Activated B cell treated with CpG ODN at 0.5 μM for 24 hours (primary cell): ENCODE measurements at regions not wholly inside any gene's neighbourhood (a gene's known extent, or its start where the extent isn't known, plus 50 kb on each side); places are given as distances from the start of the nearest gene placed in this dataset.

Experiments
- ATAC-seq: fragments of 200-7000 bp; cut with Tn5 transposase; one replicate; pipeline ENCODE4 v1.10.0; 2021; ENCODE audit warnings: low read depth, mild to moderate bottlenecking, moderate library complexity
- CTCF ChIA-PET: fragments of 350-600 bp; sonication (Branson Sonifier 250); formaldehyde crosslinking; loops from one replicate; lab custom pipeline; 2021; ENCODE audit warnings: antibody characterized with exemption; lab: Charles Lee
- POLR2A ChIA-PET: fragments of 350-600 bp; sonication (Branson Sonifier 250); formaldehyde crosslinking; loops from one replicate; lab custom pipeline; 2021; ENCODE audit warnings: antibody characterized with exemption; lab: Charles Lee
- DNase-seq: peaks from one replicate; pipeline ENCODE4 v3.0.0; 2022
- H3K27ac Mint-ChIP-seq: one replicate; pipeline ENCODE4 v1.8.0; 2020; ENCODE audit warnings: mixed read lengths
- H3K27me3 Mint-ChIP-seq: one replicate; pipeline ENCODE4 v1.8.0; 2021; ENCODE audit warnings: mixed read lengths
- H3K36me3 Mint-ChIP-seq: one replicate; pipeline ENCODE4 v1.8.0; 2021; ENCODE audit warnings: low read depth, mixed read lengths
- H3K4me1 Mint-ChIP-seq: one replicate; pipeline ENCODE4 v1.8.0; 2021; ENCODE audit warnings: mixed read lengths
- H3K4me3 Mint-ChIP-seq: one replicate; pipeline ENCODE4 v1.8.0; 2020; ENCODE audit warnings: mild to moderate bottlenecking, mixed read lengths
- H3K9me3 Mint-ChIP-seq: one replicate; pipeline ENCODE4 v1.8.0; 2020; ENCODE audit warnings: mixed read lengths
- intact Hi-C: fragments of 100-400 bp; cut with micrococcal nuclease; formaldehyde crosslinking; loops from one replicate; pipeline ENCODE4 v1.15.1; 2024
- TF ChIP-seq, protein P1 (sequence below): fragments of 200-600 bp; IDR thresholded peaks from one replicate; pipeline ENCODE4 v1.8.0; 2022; ENCODE audit warnings: antibody characterized with exemption, mild to moderate bottlenecking

DNA sequence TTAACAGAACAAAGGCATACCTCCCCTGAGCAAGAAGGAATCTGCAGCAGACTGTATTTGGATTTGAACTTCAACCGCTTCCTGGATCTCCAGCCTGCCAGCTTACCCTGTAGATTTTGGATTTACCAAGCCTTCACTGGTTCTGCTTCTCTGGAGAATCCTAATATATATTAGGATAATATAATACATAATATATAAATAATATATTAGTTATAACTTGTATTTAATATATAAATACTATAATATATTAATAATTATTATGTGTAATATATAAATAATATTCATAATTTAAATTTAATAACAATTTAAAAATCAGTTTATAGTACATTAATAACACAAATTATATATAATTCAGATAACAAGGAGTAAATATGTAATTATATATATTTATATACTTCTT lies 121.4 kb downstream of the COX18 start:
- no peak overlapping the region for H3K4me3 Mint-ChIP-seq
- intact Hi-C loops, result no loop called here
- no peak for DNase-seq
- peaks cover 12% of the 10 kb centered on the region for H3K9me3 Mint-ChIP-seq
- no peaks in the 10 kb centered on the region for H3K27me3 Mint-ChIP-seq
- TF ChIP-seq, protein P1, sequence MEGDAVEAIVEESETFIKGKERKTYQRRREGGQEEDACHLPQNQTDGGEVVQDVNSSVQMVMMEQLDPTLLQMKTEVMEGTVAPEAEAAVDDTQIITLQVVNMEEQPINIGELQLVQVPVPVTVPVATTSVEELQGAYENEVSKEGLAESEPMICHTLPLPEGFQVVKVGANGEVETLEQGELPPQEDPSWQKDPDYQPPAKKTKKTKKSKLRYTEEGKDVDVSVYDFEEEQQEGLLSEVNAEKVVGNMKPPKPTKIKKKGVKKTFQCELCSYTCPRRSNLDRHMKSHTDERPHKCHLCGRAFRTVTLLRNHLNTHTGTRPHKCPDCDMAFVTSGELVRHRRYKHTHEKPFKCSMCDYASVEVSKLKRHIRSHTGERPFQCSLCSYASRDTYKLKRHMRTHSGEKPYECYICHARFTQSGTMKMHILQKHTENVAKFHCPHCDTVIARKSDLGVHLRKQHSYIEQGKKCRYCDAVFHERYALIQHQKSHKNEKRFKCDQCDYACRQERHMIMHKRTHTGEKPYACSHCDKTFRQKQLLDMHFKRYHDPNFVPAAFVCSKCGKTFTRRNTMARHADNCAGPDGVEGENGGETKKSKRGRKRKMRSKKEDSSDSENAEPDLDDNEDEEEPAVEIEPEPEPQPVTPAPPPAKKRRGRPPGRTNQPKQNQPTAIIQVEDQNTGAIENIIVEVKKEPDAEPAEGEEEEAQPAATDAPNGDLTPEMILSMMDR, result no peak
- no peak for ATAC-seq
- POLR2A ChIA-PET, result no interaction called here
- CTCF ChIA-PET, result no interaction called here
- no peak overlapping the region for H3K27ac Mint-ChIP-seq
- H3K36me3 Mint-ChIP-seq, result no peaks in the 10 kb centered on the region
- H3K4me1 Mint-ChIP-seq, result no peaks in the 10 kb centered on the region

DNA sequence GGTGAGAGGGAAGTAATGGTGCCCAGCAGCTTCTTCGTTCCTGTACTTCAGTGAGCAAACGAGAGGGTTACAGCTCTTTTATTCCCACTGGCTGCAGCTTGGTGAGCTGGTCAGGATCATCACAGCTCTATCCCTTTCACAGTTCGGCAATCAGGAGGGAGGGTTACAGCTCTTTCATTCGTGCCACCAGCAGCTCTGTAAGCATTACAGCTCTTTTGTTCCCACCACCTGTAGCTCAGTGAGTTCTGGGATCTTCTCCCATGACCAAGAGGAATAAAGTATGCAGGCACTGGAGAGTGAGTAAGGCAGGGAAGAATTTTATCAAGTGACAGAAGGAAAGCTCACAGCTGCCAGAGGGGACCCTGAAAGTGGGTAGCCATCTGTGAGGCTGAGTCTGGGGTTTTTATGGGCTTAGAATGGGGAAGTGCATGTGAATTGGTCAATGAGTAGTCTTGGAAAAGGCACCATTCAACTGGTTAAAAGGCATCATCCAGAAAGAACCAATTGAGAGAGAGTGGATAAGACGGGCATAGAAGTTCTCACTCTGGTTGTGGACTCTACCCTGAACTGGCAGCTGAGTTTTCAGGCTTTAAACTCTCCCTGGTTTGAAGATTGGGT lies 123.7 kb downstream of the COX18 start:
- CTCF ChIA-PET, result no interaction called here
- ATAC-seq, result no peak
- DNase-seq, result no peak
- Mint-ChIP-seq H3K4me1 (no peaks in the 10 kb centered on the region), H3K27ac (no peak overlapping the region), H3K36me3 (no peaks in the 10 kb centered on the region), H3K4me3 (no peak overlapping the region), H3K9me3 (peaks cover 12% of the 10 kb centered on the region), H3K27me3 (no peaks in the 10 kb centered on the region)
- TF ChIP-seq, protein P1, result no peak
- intact Hi-C loops, result no loop called here
- POLR2A ChIA-PET, result no interaction called here

DNA sequence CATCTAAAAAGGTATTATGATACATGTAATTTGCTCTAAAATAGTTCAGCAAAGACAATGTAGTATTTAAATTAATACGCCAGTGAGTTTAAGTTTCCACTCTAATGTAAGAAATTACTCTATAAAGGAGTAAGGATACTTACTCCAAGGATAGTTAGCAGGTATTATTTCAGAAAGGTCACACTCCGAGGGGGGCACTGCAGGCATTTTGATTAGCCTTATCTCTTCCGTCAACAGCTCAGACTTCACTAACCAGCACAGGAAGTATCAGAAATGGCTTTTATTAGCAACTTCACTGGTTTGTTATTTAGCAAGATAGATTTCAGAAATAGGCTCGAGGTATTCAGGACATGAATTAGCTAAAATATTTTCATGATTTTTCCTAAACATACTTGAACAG lies 127.0 kb downstream of the COX18 start:
- CTCF ChIA-PET, result no interaction called here
- ATAC-seq (no peak), DNase-seq (no peak)
- Mint-ChIP-seq H3K4me1 (no peaks in the 10 kb centered on the region), H3K27me3 (no peaks in the 10 kb centered on the region), H3K9me3 (peaks cover 12% of the 10 kb centered on the region), H3K27ac (no peak overlapping the region), H3K36me3 (no peaks in the 10 kb centered on the region), H3K4me3 (no peak overlapping the region)
- TF ChIP-seq, protein P1, result no peak
- POLR2A ChIA-PET, result no interaction called here
- intact Hi-C loops, result no loop called here

DNA sequence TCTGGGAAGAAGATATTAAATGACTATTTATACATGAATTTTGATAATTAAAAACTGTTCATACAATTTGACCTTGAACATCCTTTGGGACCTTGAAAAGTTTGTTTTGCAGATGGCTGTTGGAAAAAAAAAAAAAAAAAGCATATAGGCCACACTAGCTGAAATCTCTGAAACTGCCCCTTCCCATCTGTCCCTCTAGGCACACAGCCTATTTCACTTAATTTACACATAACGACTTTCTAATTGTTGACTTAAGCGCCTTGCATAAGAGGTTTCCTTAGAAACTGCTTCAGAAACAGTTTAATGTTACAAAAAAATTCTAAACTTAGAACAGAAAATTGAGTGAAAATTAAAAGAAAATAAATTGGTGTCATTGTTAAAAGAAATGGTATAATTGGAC lies 131.0 kb downstream of the COX18 start:
- no peaks in the 10 kb centered on the region for H3K4me1 Mint-ChIP-seq
- no peaks in the 10 kb centered on the region for H3K9me3 Mint-ChIP-seq
- H3K27me3 Mint-ChIP-seq, result peaks cover 2% of the 10 kb centered on the region
- intact Hi-C loops, result no loop called here
- no peak overlapping the region for H3K27ac Mint-ChIP-seq
- H3K36me3 Mint-ChIP-seq, result no peaks in the 10 kb centered on the region
- POLR2A ChIA-PET, result no interaction called here
- no peak overlapping the region for H3K4me3 Mint-ChIP-seq
- DNase-seq (no peak), ATAC-seq (no peak)
- CTCF ChIA-PET, result no interaction called here
- TF ChIP-seq, protein P1, result no peak

DNA sequence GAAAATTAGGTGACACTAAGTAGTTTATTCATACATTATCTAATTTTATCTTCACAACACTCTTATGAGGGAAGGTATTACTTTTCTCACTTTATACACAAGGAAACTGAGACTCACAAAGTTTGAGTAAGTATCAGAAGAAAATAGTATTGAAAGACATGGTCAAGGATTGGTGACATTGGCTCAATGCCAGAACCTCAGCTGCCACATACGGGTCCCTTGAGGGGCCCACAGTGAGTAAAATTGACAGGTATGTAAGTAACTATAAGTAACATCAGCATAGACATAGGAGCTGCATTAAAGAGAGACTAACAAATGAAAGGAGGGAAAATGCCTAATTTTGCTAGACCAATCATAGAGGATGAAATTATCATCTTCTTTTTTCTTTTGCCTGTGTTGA lies 134.1 kb downstream of the COX18 start:
- Mint-ChIP-seq H3K27me3 (peaks cover 2% of the 10 kb centered on the region), H3K9me3 (no peaks in the 10 kb centered on the region), H3K36me3 (no peaks in the 10 kb centered on the region), H3K4me3 (no peak overlapping the region), H3K4me1 (no peaks in the 10 kb centered on the region), H3K27ac (no peak overlapping the region)
- intact Hi-C loops, result no loop called here
- ChIA-PET CTCF (no interaction called here), POLR2A (no interaction called here)
- TF ChIP-seq, protein P1, result no peak
- DNase-seq, result no peak
- no peak for ATAC-seq
